SKM-1 treated with dmso at 0.1 percent for 144 hours (cell line): ENCODE measurements at regions not wholly inside any gene's neighbourhood (a gene's known extent, or its start where the extent isn't known, plus 50 kb on each side); places are given as distances from the start of the nearest gene placed in this dataset.

Experiments
- DNase-seq: peaks from one replicate; lab custom pipeline; 2025; ENCODE audit not compliant: unreplicated experiment; lab: John Stamatoyannopoulos, UW

DNA sequence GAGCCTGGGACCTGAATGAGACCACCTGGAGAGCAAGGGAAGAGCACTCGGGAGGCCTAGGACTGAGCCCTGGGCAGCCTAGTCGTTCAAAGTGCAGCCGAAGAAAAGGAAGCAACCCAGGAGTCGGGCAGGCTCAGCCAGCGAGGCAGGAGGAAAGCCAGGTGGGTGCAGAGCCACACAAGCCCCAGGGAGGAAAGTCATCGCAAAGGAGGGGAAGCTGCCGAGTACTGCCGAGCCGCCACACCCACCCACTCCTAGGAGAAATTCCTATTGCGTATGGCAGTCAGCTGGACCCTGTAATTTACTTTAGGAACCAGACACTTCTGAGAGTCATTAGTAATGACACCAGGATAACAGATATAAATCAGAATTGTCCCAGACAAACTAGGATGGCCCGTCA lies 187.6 kb downstream of the KATNIP start:
- DNase-seq: no peak
